Stimulated activated CD8-positive, alpha-beta memory T cell treated with anti-CD3 and anti-CD28 coated beads, Interleukin-12 subunit alpha, Interleukin-12 subunit beta, amount 100 ng/mL, for 4 hours (primary cell): ENCODE measurements at regions not wholly inside any gene's neighbourhood (a gene's known extent, or its start where the extent isn't known, plus 50 kb on each side); places are given as distances from the start of the nearest gene placed in this dataset.
A peak's percentile ranks its signal among the peaks of the same experiment; 100 is the strongest.

Experiments
- DNase-seq: peaks from one replicate; pipeline ENCODE4 v3.0.0-alpha.2; 2020; ENCODE audit warnings: low read depth

- DNase-seq = no peak
These were observed 186.8 kb downstream of the ZEB2 start for GRCh38 chr2:144333143-144333555.

DNA sequence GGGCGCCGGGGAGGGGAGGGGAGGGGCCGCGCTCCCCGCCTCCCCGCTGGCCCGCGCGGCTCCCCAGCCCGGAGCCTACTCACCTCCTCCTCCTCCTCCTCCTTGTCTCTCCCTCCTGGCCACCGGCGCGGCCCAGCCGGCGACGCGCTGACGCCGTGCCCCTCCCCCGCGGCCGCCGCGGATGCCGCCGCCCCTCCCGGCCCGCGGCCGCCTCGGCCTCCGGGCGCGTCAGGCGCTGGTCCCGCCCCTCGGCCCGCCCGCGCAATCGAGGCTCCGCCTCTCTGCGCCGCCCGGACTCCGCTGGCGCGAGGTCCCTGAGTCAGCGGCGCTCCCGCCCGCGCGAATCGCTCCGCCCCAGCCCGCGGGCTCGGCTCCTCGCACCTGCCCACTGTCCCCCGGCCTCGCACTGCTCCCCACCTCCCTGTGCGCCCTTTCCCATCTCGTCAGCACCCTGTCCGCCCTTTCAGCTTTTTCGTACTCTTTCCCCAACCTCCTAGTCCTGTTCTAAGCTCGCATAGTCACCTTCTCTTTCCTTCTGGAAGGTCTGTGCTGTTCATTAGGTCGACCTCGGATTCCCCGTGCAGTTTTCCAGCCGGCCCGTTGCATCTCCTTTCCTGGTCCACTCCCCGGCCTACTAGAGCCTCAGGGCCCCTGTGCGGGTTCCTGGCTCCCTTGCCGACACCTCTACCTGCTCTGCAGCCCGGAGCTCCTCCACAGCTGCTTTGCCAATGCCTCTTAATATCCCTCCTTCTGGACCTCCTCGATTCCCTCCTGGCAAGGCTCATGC, 187.4 kb downstream of the ZEB2 start:
- DNase-seq = peak; percentile 89

- no peak for DNase-seq
These were observed 188.1 kb downstream of the ZEB2 start for GRCh38 chr2:144331674-144332355.

DNA sequence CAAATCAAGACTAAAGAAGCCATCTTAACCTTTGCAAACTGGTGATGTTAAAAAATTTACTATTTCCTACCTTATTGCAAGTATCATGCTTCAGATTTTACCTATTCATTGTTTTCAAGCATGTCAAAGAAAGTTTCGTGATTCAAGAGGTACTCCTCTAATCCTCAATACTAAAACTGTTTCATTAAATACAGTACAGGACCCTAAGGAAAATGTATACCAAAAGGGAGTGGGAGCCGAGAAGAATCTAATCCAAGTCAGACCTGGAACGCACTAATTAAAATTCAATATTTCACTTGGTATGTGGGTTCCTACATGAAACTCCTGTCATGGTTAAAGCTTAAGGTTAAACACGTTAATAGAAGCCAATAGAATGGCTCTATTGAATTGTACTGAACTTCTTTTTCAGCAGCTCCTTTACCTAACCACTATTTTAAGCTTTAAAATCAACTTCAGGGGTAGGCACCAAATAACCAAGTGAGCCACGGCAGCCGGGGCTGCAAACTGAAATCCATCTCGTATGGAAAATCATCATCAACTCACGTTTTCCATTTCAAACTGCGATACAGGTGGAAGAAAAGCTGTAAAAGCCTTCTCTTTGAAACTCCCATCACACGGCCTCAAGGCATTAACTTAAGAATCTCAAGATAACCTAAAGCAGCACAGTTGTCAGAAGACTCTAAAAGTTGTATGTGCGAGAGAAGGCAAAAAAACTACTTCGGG, 188.8 kb downstream of the ZEB2 start:
- no peak for DNase-seq

GRCh38 chr2:144329472-144329871, 190.4 kb downstream of the ZEB2 start:
- DNase-seq = no peak

DNA sequence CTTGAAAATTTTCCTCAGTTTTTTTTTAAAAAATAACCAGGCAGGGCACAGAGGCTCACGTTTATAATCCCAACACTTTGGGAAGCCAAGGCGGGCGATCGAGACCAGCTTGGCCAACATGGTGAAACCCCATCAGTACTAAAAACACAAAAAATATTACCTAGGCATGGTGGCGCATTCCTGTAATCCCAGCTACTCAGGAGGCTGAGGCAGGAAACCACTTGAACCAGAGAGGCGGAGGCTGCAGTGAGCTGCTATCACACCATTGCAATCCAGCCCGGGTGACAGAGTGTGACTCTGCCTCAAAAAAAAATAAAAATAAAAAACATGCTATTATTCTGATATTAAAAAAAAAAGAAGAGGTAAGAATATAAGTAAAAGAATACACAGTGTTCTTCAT, 191.0 kb downstream of the ZEB2 start:
- DNase-seq = no peak

GRCh38 chr2:144326825-144327224, 193.1 kb downstream of the ZEB2 start:
- DNase-seq = no peak

DNA sequence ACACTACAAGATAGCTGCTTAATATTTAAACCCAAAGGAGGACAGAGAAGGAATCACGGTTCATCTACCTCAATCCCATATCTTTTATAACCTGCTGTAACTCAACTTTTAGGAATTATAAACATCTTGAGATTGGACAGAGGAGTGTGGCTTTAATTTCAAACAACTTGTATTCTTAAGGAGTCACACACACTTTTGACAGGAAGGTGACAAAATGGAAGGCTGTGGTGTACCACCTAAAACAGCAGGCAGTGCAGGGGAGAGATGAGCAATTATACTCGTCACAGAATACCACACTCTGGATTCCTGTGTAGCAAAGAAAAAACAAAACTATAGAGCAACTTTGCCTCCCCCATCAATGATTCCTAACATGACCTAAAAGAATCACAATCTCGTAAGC, 194.8 kb downstream of the ZEB2 start:
- no peak for DNase-seq

DNA sequence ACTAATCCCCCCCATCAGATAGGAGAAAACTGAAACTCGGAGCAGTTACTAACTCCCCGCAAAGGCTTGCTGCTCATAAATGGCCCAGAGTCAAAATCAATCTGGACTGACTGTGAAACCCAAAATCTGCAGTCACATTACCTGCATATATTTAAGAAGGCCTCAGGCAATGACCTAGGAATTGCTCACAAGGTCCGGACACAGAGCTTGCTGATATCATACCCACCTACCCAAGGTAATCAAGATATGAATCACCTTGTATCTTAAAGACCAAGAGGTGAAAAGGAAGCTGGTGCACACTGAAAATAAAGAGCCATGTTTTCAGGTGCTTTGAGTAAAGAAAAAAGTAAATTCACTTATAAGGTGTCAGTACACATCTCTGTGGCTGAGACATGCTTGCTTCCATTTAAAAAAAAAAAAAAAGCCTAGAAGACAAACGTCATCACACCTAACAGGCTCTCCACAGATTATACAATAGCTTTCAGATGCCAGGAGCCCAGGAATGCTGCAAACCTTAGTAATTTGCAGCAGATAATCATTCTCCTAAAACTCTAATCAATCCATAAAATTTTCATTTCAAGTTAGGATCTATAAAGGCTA, 195.4 kb downstream of the ZEB2 start:
- DNase-seq = no peak

- DNase-seq = no peak
These were observed 196.0 kb downstream of the ZEB2 start for GRCh38 chr2:144323946-144324345.

- DNase-seq = no peak
These were observed 197.5 kb downstream of the ZEB2 start for GRCh38 chr2:144322379-144322778.

- DNase-seq = peak; percentile 51
These were observed 199.4 kb downstream of the ZEB2 start for GRCh38 chr2:144320491-144320890.

- DNase-seq = no peak
These were observed 202.7 kb downstream of the ZEB2 start for GRCh38 chr2:144317071-144317738.

DNA sequence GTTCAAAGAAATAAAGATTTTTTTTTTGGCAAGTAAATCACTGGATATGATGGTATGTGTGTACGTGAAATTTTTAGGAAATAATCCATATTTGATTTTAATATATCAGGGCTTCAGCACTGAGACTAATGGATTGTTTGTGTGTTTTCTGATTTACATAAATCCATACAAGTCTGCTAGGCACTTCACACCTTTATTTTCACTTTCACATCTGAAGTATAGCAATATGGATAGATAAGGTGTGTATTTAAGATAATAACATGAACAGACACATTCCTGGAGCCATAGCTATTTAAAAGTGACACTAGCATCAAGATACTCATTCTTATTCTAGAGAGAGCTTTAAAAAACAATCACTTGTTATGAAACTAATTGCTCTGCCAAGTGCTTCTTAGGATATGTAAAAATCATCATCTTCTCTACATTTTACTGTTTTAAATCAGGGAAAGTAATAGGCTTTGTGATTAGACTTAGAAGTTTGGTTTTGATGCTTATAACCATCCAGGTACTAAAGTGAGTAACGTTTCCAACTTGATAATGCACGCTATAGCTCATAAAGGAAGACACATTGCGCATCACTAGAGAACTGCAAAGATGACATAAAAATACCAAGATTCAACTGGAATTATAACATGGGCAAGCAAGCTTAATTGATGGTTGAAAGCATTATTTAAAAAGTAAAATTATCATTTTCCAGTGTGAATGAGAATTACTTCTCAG, 208.9 kb downstream of the ZEB2 start:
- no peak for DNase-seq

DNA sequence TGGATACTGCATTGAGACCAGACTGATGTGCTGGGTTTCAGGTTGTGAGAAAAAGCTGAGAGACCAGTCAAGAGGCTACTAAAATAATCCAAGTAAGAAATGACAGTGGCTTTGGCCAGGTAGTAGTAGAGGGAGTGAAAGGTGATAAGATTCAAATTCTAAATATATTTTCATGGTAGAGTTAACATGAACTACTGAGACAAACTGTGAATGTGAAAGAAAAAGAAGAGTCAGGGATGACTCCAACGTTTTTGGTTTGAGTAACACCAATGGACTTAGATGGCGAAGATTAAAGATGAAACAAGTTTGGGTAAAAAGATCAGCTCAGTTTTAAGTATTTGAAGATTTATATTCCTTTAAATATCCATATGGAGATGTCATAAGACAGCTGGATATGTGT, 209.4 kb downstream of the ZEB2 start:
- no peak for DNase-seq

GRCh38 chr2:144307711-144308110, 212.2 kb downstream of the ZEB2 start:
- DNase-seq = no peak

GRCh38 chr2:144304202-144304601, 215.7 kb downstream of the ZEB2 start:
- no peak for DNase-seq

DNA sequence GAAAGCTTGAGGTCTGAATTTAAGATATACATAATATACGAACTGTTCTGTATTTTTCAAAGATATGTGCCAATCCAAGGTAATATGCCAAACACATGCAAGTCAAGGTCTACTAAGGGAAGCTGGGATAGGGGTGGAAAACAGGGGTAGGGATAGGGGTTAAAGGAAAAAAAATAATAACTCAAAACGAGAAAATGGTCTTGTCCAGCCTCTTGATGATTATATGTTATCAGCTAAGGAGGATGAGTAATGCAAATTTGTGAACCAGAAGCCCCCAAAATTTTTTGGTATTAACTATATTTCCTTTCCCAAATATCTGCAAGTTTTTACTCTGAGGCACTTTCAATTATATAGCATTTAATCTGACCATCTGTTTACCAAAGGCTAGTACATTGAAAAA, 219.3 kb downstream of the ZEB2 start:
- no peak for DNase-seq

DNA sequence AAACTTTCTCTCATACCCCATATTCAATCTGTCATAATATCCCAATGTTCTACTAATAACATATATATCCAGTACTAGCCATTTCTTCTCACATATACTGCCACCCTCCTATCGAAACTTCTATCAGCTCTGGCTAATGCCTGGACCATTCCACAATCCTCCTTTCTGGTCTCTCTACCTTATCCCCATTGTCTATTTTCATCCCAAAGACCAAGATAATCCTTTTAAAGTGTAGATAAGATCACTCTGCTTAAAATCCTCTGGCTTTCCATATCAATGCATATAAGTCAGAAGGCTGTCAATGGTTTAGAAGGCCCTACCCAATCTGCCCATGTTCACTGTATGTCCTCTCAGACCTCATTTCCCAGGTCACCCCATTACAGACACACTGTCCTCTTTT, 229.6 kb downstream of the ZEB2 start:
- DNase-seq = no peak

GRCh38 chr2:144288438-144288837, 231.5 kb downstream of the ZEB2 start:
- DNase-seq = no peak

- no peak for DNase-seq
These were observed 234.6 kb downstream of the ZEB2 start for GRCh38 chr2:144285324-144285723.
